ENCODE measurements at regions not wholly inside any gene's neighbourhood (a gene's known extent, or its start where the extent isn't known, plus 50 kb on each side); places are given as distances from the start of the nearest gene placed in this dataset.

DNA sequence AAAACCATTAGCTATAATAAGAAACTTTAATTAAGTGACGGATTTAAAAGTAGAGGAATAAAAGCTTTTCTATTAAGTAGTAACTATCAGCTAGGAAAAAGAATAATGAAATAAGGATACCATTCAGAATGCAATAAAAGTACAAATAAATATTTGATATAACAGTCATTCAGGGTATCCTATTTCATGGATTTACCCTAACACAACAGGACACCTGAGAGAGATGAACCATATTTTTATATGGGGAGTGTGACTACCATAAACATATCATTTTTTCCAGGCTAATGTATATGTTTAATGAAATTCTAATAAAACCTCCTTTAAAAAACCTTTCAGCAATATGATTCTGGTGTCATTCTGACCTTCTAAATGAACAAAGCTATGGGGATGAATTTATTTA is 393.8 kb downstream of the SNAPC1 start:
- H4K5ac ChIP-seq (ENCODE audit: low read depth, low read length) = no peak overlapping the region
- H3K18ac ChIP-seq (ENCODE audit: low read depth, low read length) = no peak overlapping the region
- no peak overlapping the region for H3K4ac ChIP-seq (ENCODE audit: low read depth, low read length)
- no peaks in the 10 kb centered on the region for H3K9me3 ChIP-seq (ENCODE audit: control insufficient read depth, insufficient read depth, low read length)
- no peaks in the 10 kb centered on the region for H3K4me1 ChIP-seq (ENCODE audit: control insufficient read depth, insufficient read depth, low read length)
- H2AFZ ChIP-seq (replicated peaks; ENCODE audit: low read length, poor library complexity) = no peak overlapping the region
- no peak overlapping the region for H2BK120ac ChIP-seq (ENCODE audit: low read depth, low read length)
- no peak overlapping the region for H3K56ac ChIP-seq (ENCODE audit: extremely low read depth, insufficient read depth, low read length)
- H2AK9ac ChIP-seq (replicated peaks; ENCODE audit: low read depth, low read length, poor library complexity) = no peak overlapping the region
- intact Hi-C loops (cut with micrococcal nuclease) (no loop called here), in situ Hi-C loops (cut with MboI; ENCODE audit: low sequenced_read_pairs) (loop anchor here (25.0 kb wide), 2 partner anchors 1406 to 1631 kb away; no protein-coding TSS in a partner anchor), dilution Hi-C loops (cut with HindIII; ENCODE audit: low sequenced_read_pairs, unreplicated experiment) (no loop called here)
- no peaks in the 10 kb centered on the region for H3K9me1 ChIP-seq (ENCODE audit: insufficient read depth, low read length)
- no peaks in the 10 kb centered on the region for H3K79me1 ChIP-seq (ENCODE audit: low read depth in 1 of 2, low read length in 2 of 2)
- POLR2A ChIA-PET (ENCODE audit: unreplicated experiment) = no interaction called here
- WGBS, 2 experiments (ENCODE audit: extremely low coverage in 2 of 2, insufficient read length in 1 of 2) = no CpG with 5 or more reads among the region's 1 CpG
- H4K8ac ChIP-seq (ENCODE audit: low read depth in 2 of 2, low read length in 2 of 2) = no peak overlapping the region
- no peak overlapping the region for H3K9ac ChIP-seq (ENCODE audit: low read depth, low read length)
- H2BK20ac ChIP-seq (ENCODE audit: low read depth, low read length) = no peak overlapping the region
- no peak overlapping the region for H2BK5ac ChIP-seq (ENCODE audit: low read depth, low read length, poor library complexity, severe bottlenecking)
- no peak overlapping the region for H2BK15ac ChIP-seq (ENCODE audit: low read depth, low read length)
- H3K27ac ChIP-seq (ENCODE audit: insufficient read depth, low read length) = no peak overlapping the region
- no peak overlapping the region for H3K4me2 ChIP-seq (ENCODE audit: low read depth, low read length)
- no peak overlapping the region for H4K91ac ChIP-seq (ENCODE audit: insufficient read depth, low read depth, low read length)
- peaks cover 7% of the 10 kb centered on the region for H3K27me3 ChIP-seq (ENCODE audit: control insufficient read depth, insufficient read depth, low read length)
- CTCF ChIA-PET = interaction anchor here (0.5 to 0.6 kb wide), 2 partner anchors 946 to 1126 kb away, joined by 3 read pairs; no protein-coding TSS in a partner anchor
- no peak for DNase-seq
- no peaks in the 10 kb centered on the region for H4K20me1 ChIP-seq (ENCODE audit: insufficient read depth, low read length)
- no peak for ATAC-seq (ENCODE audit: low read depth)
- no TSS peak for BruUV-seq (replicated peaks)
- no peak overlapping the region for H3K14ac ChIP-seq (replicated peaks; ENCODE audit: low read depth, low read length)
- TF ChIP-seq NFE2L2 (IDR thresholded peaks at IDR 0.05; ENCODE audit: low read depth, low read length) (no peak), MAFK (IDR thresholded peaks at IDR 0.05; ENCODE audit: low read depth, low read length) (no peak), SMC3 (IDR thresholded peaks at IDR 0.05; ENCODE audit: low read depth, low read length) (no peak), POLR2A (IDR thresholded peaks at IDR 0.05; ENCODE audit: low read depth, low read length) (no peak), MXI1 (IDR thresholded peaks at IDR 0.05; ENCODE audit: borderline replicate concordance, low read depth, low read length) (no peak), BHLHE40 (IDR thresholded peaks at IDR 0.05; ENCODE audit: low read depth, low read length) (no peak), MAZ (IDR thresholded peaks at IDR 0.05; ENCODE audit: borderline replicate concordance, low read depth, low read length) (no peak), RCOR1 (IDR thresholded peaks at IDR 0.05; ENCODE audit: insufficient replicate concordance, low read length) (no peak), CEBPB (IDR thresholded peaks at IDR 0.05; ENCODE audit: low read depth, low read length) (no peak)
- H3K23ac ChIP-seq (ENCODE audit: low read depth, low read length) = no peak overlapping the region
- H3K36me3 ChIP-seq (ENCODE audit: control insufficient read depth, insufficient read depth, low read length) = no peaks in the 10 kb centered on the region
- no peak overlapping the region for H3K4me3 ChIP-seq (ENCODE audit: insufficient read depth, low read depth, low read length)
- no peak overlapping the region for H2AK5ac ChIP-seq (ENCODE audit: low read depth, low read length)

All from IMR-90 (cell line).